IMR-90 (cell line): ENCODE measurements at regions not wholly inside any gene's neighbourhood (a gene's known extent, or its start where the extent isn't known, plus 50 kb on each side); places are given as distances from the start of the nearest gene placed in this dataset.
"Not testable (repeated sequence)": the region's sequence is repeated elsewhere in the genome, so short reads cannot be mapped to it uniquely, and the experiment has no call there.

Experiments
- ATAC-seq: fragments of 200-7000 bp; cut with Tn5 transposase; 2 replicates; pipeline ENCODE4 v1.9.1; 2020; ENCODE audit warnings: low read depth, mild to moderate bottlenecking, moderate library complexity
- BruUV-seq: library from RNA; stranded (reverse); fragments of 400-500 nt; replicated peaks from 2 replicates; lab custom pipeline; 2021; lab: Mats Ljungman, UMichigan
- CTCF ChIA-PET: fragments of 300-600 bp; formaldehyde crosslinking; extraction: SDS; loops from one replicate; lab custom pipeline; 2021; ENCODE audit warnings: antibody characterized with exemption; lab: Yijun Ruan, JAX
- POLR2A ChIA-PET: fragments of 300-600 bp; sonication (Branson Sonifier 250); formaldehyde crosslinking; loops from one replicate; lab custom pipeline; 2022; ENCODE audit warnings: antibody characterized with exemption; ENCODE audit not compliant: unreplicated experiment; lab: Charles Lee
- DNase-seq: peaks from one replicate; pipeline ENCODE4 v3.0.0; 2013
- H2AFZ ChIP-seq: replicated peaks from 2 replicates; pipeline ENCODE3; 2013; ENCODE audit warnings: low read length, mild to moderate bottlenecking; ENCODE audit not compliant: poor library complexity
- H2AK5ac ChIP-seq: 2 replicates; pipeline ENCODE4 v1.6.1; 2013; ENCODE audit warnings: low read depth, low read length, inconsistent platforms
- H2AK9ac ChIP-seq: replicated peaks from 2 replicates; pipeline ENCODE3; 2013; ENCODE audit warnings: mild to moderate bottlenecking, low read depth, low read length, moderate library complexity; ENCODE audit not compliant: poor library complexity
- H2BK120ac ChIP-seq: 2 replicates; pipeline ENCODE4 v1.6.1; 2013; ENCODE audit warnings: low read depth, low read length, inconsistent platforms
- H2BK15ac ChIP-seq: 3 replicates; pipeline ENCODE4 v1.6.1; 2013; ENCODE audit warnings: low read depth, low read length, inconsistent platforms
- H2BK20ac ChIP-seq: 2 replicates; pipeline ENCODE4 v1.6.1; 2013; ENCODE audit warnings: low read depth, mild to moderate bottlenecking, inconsistent platforms, low read length, moderate library complexity
- H2BK5ac ChIP-seq: 2 replicates; pipeline ENCODE4 v1.6.1; 2013; ENCODE audit warnings: mild to moderate bottlenecking, low read depth, low read length, inconsistent platforms; ENCODE audit not compliant: poor library complexity, severe bottlenecking
- H3K14ac ChIP-seq: replicated peaks from 2 replicates; pipeline ENCODE4 v1.6.1; 2013; ENCODE audit warnings: low read depth, low read length, inconsistent platforms
- H3K18ac ChIP-seq: 2 replicates; pipeline ENCODE4 v1.6.1; 2013; ENCODE audit warnings: low read depth, low read length, control low read depth
- H3K23ac ChIP-seq: 2 replicates; pipeline ENCODE4 v1.6.1; 2013; ENCODE audit warnings: low read depth, low read length, inconsistent platforms
- H3K27ac ChIP-seq: 2 replicates; pipeline ENCODE4 v1.5.1; 2013; ENCODE audit warnings: mild to moderate bottlenecking, control low read depth, low read length; ENCODE audit not compliant: insufficient read depth
- H3K27me3 ChIP-seq: 2 replicates; pipeline ENCODE4 v1.6.1; 2013; ENCODE audit warnings: low read length; ENCODE audit not compliant: control insufficient read depth, insufficient read depth
- H3K36me3 ChIP-seq: 2 replicates; pipeline ENCODE4 v1.6.1; 2013; ENCODE audit warnings: low read length, mixed read lengths; ENCODE audit not compliant: control insufficient read depth, insufficient read depth
- H3K4ac ChIP-seq: 2 replicates; pipeline ENCODE4 v1.6.1; 2013; ENCODE audit warnings: low read depth, low read length, inconsistent platforms
- H3K4me1 ChIP-seq: 2 replicates; pipeline ENCODE4 v1.6.1; 2013; ENCODE audit warnings: low read length, mixed read lengths; ENCODE audit not compliant: control insufficient read depth, insufficient read depth
- H3K4me2 ChIP-seq: 2 replicates; pipeline ENCODE4 v1.6.1; 2013; ENCODE audit warnings: low read depth, mild to moderate bottlenecking, control low read depth, low read length, moderate library complexity
- H3K4me3 ChIP-seq: 2 replicates; pipeline ENCODE4 v1.5.1; 2013; ENCODE audit warnings: low read depth, mild to moderate bottlenecking, control low read depth, low read length, moderate library complexity; ENCODE audit not compliant: insufficient read depth
- H3K56ac ChIP-seq: 2 replicates; pipeline ENCODE4 v1.6.1; 2013; ENCODE audit warnings: low read length, inconsistent platforms; ENCODE audit not compliant: insufficient read depth; ENCODE audit errors: extremely low read depth
- H3K79me1 ChIP-seq, 2 experiments: 2 replicates each; pipeline ENCODE4 v1.6.1; 2013; ENCODE audit warnings: low read length in 2 of 2, inconsistent platforms in 1 of 2, low read depth in 1 of 2
- H3K9ac ChIP-seq: 2 replicates; pipeline ENCODE4 v1.6.1; 2013; ENCODE audit warnings: low read depth, low read length, control low read depth
- H3K9me1 ChIP-seq: 2 replicates; pipeline ENCODE4 v1.6.1; 2013; ENCODE audit warnings: low read length, inconsistent platforms; ENCODE audit not compliant: insufficient read depth
- H3K9me3 ChIP-seq: 2 replicates; pipeline ENCODE4 v1.6.1; 2013; ENCODE audit warnings: low read length; ENCODE audit not compliant: control insufficient read depth, insufficient read depth
- H4K20me1 ChIP-seq: 2 replicates; pipeline ENCODE4 v1.6.1; 2013; ENCODE audit warnings: low read length, inconsistent platforms; ENCODE audit not compliant: insufficient read depth
- H4K5ac ChIP-seq: 2 replicates; pipeline ENCODE4 v1.6.1; 2013; ENCODE audit warnings: mild to moderate bottlenecking, low read depth, low read length, control low read depth
- H4K8ac ChIP-seq, 2 experiments: 2 replicates each; pipeline ENCODE4 v1.6.1; 2013; ENCODE audit warnings: low read depth in 2 of 2, low read length in 2 of 2, control low read depth in 1 of 2, inconsistent platforms in 1 of 2
- H4K91ac ChIP-seq: 2 replicates; pipeline ENCODE4 v1.6.1; 2013; ENCODE audit warnings: low read depth, low read length, inconsistent platforms; ENCODE audit not compliant: insufficient read depth
- WGBS, 2 experiments: methylation state at CpG; one replicate each; pipeline versions ENCODE4 v1.1.5 to v1.1.7; 2013; ENCODE audit warnings: missing lambda C conversion rate in 2 of 2; ENCODE audit not compliant: insufficient read length in 1 of 2; ENCODE audit errors: extremely low coverage in 2 of 2; 5-methylcytosine and 5-hydroxymethylcytosine counted together
- dilution Hi-C: fragments of 300-500 bp; cut with HindIII; formaldehyde crosslinking; loops from one replicate; pipeline ENCODE4 v1.14.3; 2018; ENCODE audit warnings: low sequenced_read_pairs; ENCODE audit not compliant: unreplicated experiment
- in situ Hi-C: fragments of 300-500 bp; cut with MboI; formaldehyde crosslinking; loops from 3 replicates; pipeline ENCODE4 v1.14.3; 2019; ENCODE audit warnings: low sequenced_read_pairs, inconsistent platforms, mixed read lengths
- intact Hi-C: fragments of 100-400 bp; cut with micrococcal nuclease; formaldehyde crosslinking; loops from 2 replicates; pipeline ENCODE4 v1.10.0; 2022

- in situ Hi-C loops, H3K9me1 ChIP-seq, H3K18ac ChIP-seq, H3K14ac ChIP-seq, H3K27me3 ChIP-seq, CTCF ChIA-PET, H2BK15ac ChIP-seq, DNase-seq, H3K9ac ChIP-seq, POLR2A ChIA-PET, H3K56ac ChIP-seq, H4K20me1 ChIP-seq, H4K5ac ChIP-seq, H3K23ac ChIP-seq, H3K4me3 ChIP-seq, H3K79me1 ChIP-seq, H2BK120ac ChIP-seq, H3K27ac ChIP-seq, BruUV-seq, intact Hi-C loops, H3K36me3 ChIP-seq, dilution Hi-C loops, ATAC-seq, H3K9me3 ChIP-seq, H2AK9ac ChIP-seq, H4K91ac ChIP-seq, H2BK20ac ChIP-seq, H4K8ac ChIP-seq, H3K4me1 ChIP-seq, H2AK5ac ChIP-seq, H3K4ac ChIP-seq, H3K4me2 ChIP-seq, H2AFZ ChIP-seq, H2BK5ac ChIP-seq: not testable (repeated sequence)
- no CpG with 5 or more reads among the region's 3 CpGs for WGBS, 2 experiments
Measured at GRCh38 chr6:57984575-57984974, 667.1 kb downstream of the PRIM2 start.

- ATAC-seq, POLR2A ChIA-PET, H4K8ac ChIP-seq, in situ Hi-C loops, H3K36me3 ChIP-seq, dilution Hi-C loops, H3K4me3 ChIP-seq, H3K4me1 ChIP-seq, BruUV-seq, H4K5ac ChIP-seq, CTCF ChIA-PET, H3K23ac ChIP-seq, H2BK120ac ChIP-seq, H2AK5ac ChIP-seq, H4K91ac ChIP-seq, H4K20me1 ChIP-seq, H3K4me2 ChIP-seq, H2BK5ac ChIP-seq, H3K27ac ChIP-seq, H3K4ac ChIP-seq, H3K79me1 ChIP-seq, H2BK20ac ChIP-seq, H3K18ac ChIP-seq, H3K9me3 ChIP-seq, DNase-seq, H3K14ac ChIP-seq, H2BK15ac ChIP-seq, H3K56ac ChIP-seq, H2AK9ac ChIP-seq, H3K27me3 ChIP-seq, intact Hi-C loops, H2AFZ ChIP-seq, H3K9ac ChIP-seq, H3K9me1 ChIP-seq: not testable (repeated sequence)
- 18% methylated on average over 2 of the region's 4 CpGs; no CpG with 5 or more reads in 1 of the 2 experiments for WGBS, 2 experiments
Measured at GRCh38 chr6:57985734-57986133, 668.3 kb downstream of the PRIM2 start.
